Glomerular visceral epithelial cell (primary cell): ENCODE measurements at regions not wholly inside any gene's neighbourhood (a gene's known extent, or its start where the extent isn't known, plus 50 kb on each side); places are given as distances from the start of the nearest gene placed in this dataset.
"Not testable (repeated sequence)": the region's sequence is repeated elsewhere in the genome, so short reads cannot be mapped to it uniquely, and the experiment has no call there.

ENCODE experiments used
- DNase-seq: peaks from one replicate; pipeline ENCODE4 v3.0.0-alpha.2; 2016; ENCODE audit errors: extremely low spot score

- no peak for DNase-seq
Measured at GRCh38 chr20:51188941-51189340, 166.0 kb upstream of the KCNG1 start.

- no peak for DNase-seq
Measured at GRCh38 chr20:51187261-51187660, 164.4 kb upstream of the KCNG1 start.

- DNase-seq: no peak
Measured at GRCh38 chr20:51185861-51186260, 163.0 kb upstream of the KCNG1 start.

- no peak for DNase-seq
Measured at GRCh38 chr20:51185277-51185676, 162.4 kb upstream of the KCNG1 start.

GRCh38 chr20:51184289-51184688 is 161.4 kb upstream of the KCNG1 start:
- no peak for DNase-seq

- no peak for DNase-seq
Measured at GRCh38 chr20:51183451-51183850, 160.5 kb upstream of the KCNG1 start.

GRCh38 chr20:51182571-51182970 is 159.7 kb upstream of the KCNG1 start:
- DNase-seq: no peak

GRCh38 chr20:51178153-51178552 is 155.2 kb upstream of the KCNG1 start:
- DNase-seq: no peak

GRCh38 chr20:51176876-51177275 is 154.0 kb upstream of the KCNG1 start:
- no peak for DNase-seq

GRCh38 chr20:51176446-51176845 is 153.5 kb upstream of the KCNG1 start:
- DNase-seq: no peak

GRCh38 chr20:51175724-51176123 is 152.8 kb upstream of the KCNG1 start:
- DNase-seq: no peak

GRCh38 chr20:51175156-51175555 is 152.2 kb upstream of the KCNG1 start:
- DNase-seq: no peak

GRCh38 chr20:51174536-51174935 is 151.6 kb upstream of the KCNG1 start:
- DNase-seq: no peak

GRCh38 chr20:51172558-51173428 is 149.9 kb upstream of the KCNG1 start:
- DNase-seq: no peak

GRCh38 chr20:51171141-51171540 is 148.2 kb upstream of the KCNG1 start:
- no peak for DNase-seq

- no peak for DNase-seq
Measured at GRCh38 chr20:51169813-51170212, 146.9 kb upstream of the KCNG1 start.

GRCh38 chr20:51167911-51168310 is 145.0 kb upstream of the KCNG1 start:
- DNase-seq: not testable (repeated sequence)

- DNase-seq: no peak
Measured at GRCh38 chr20:51166489-51166888, 143.6 kb upstream of the KCNG1 start.

- DNase-seq: no peak
Measured at GRCh38 chr20:51165131-51165530, 142.2 kb upstream of the KCNG1 start.

- DNase-seq: no peak
Measured at GRCh38 chr20:51164731-51165130, 141.8 kb upstream of the KCNG1 start.

- no peak for DNase-seq
Measured at GRCh38 chr20:51163996-51164600, 141.2 kb upstream of the KCNG1 start.

GRCh38 chr20:51162015-51162414 is 139.1 kb upstream of the KCNG1 start:
- DNase-seq: no peak

- no peak for DNase-seq
Measured at GRCh38 chr20:51160821-51161220, 137.9 kb upstream of the KCNG1 start.
